PC-9 (cell line): ENCODE measurements at regions not wholly inside any gene's neighbourhood (a gene's known extent, or its start where the extent isn't known, plus 50 kb on each side); places are given as distances from the start of the nearest gene placed in this dataset.
"Not testable (repeated sequence)": the region's sequence is repeated elsewhere in the genome, so short reads cannot be mapped to it uniquely, and the experiment has no call there.

ENCODE experiments used
- BruUV-seq: library from RNA; stranded (reverse); fragments of 400-500 nt; replicated peaks from 2 replicates; lab custom pipeline; 2021; lab: Mats Ljungman, UMichigan
- CTCF ChIA-PET: fragments of 300-600 bp; sonication (Branson Sonifier 250); formaldehyde crosslinking; loops from one replicate; lab custom pipeline; 2022; ENCODE audit warnings: antibody characterized with exemption; lab: Charles Lee
- POLR2A ChIA-PET: fragments of 300-600 bp; sonication (Branson Sonifier 250); formaldehyde crosslinking; loops from one replicate; lab custom pipeline; 2022; ENCODE audit warnings: antibody characterized with exemption; ENCODE audit not compliant: unreplicated experiment; lab: Charles Lee
- DNase-seq, 2 experiments: peaks; one replicate each; pipeline versions ENCODE4 v3.0.0 to v3.0.0-alpha.2; 2015 to 2022; ENCODE audit warnings: mixed read lengths in 1 of 2
- H2AFZ ChIP-seq: fragments of 200-600 bp; sonication (generic); 2 replicates; pipeline ENCODE4 v1.8.1; 2017; ENCODE audit warnings: antibody characterized with exemption
- H3F3A ChIP-seq: fragments of 200-600 bp; sonication (generic); 2 replicates; pipeline ENCODE4 v1.8.1; 2017; ENCODE audit warnings: antibody characterized with exemption, mild to moderate bottlenecking, low read depth; ENCODE audit not compliant: insufficient read depth
- H3K27ac ChIP-seq: fragments of 200-600 bp; sonication (generic); 2 replicates; pipeline ENCODE4 v1.6.1; 2016; ENCODE audit warnings: mixed run types
- H3K27me3 ChIP-seq: fragments of 200-600 bp; sonication (generic); 2 replicates; pipeline ENCODE4 v1.6.1; 2016; ENCODE audit warnings: low read depth, mixed run types; ENCODE audit not compliant: insufficient read depth
- H3K36me3 ChIP-seq: fragments of 200-600 bp; sonication (generic); 2 replicates; pipeline ENCODE4 v1.6.1; 2016; ENCODE audit warnings: low read depth, mixed run types
- H3K4me1 ChIP-seq: fragments of 200-600 bp; sonication (generic); replicated peaks from 2 replicates; pipeline ENCODE4 v1.6.1; 2016; ENCODE audit warnings: mixed run types; ENCODE audit not compliant: insufficient read depth
- H3K4me2 ChIP-seq: fragments of 200-600 bp; sonication (generic); 2 replicates; pipeline ENCODE4 v1.6.1; 2017; ENCODE audit warnings: mixed run types
- H3K4me3 ChIP-seq: fragments of 200-600 bp; sonication (generic); 2 replicates; pipeline ENCODE4 v1.6.1; 2016; ENCODE audit warnings: mixed run types
- H3K79me2 ChIP-seq: fragments of 200-600 bp; sonication (generic); 2 replicates; pipeline ENCODE4 v1.6.1; 2017; ENCODE audit warnings: low read depth, mixed run types
- H3K9me2 ChIP-seq: fragments of 200-600 bp; sonication (generic); 2 replicates; pipeline ENCODE4 v1.8.1; 2017; ENCODE audit warnings: mild to moderate bottlenecking; ENCODE audit not compliant: insufficient read depth
- H3K9me3 ChIP-seq: fragments of 200-600 bp; sonication (generic); 2 replicates; pipeline ENCODE4 v1.8.1; 2016; ENCODE audit warnings: low read depth; ENCODE audit not compliant: insufficient read depth
- H4K20me1 ChIP-seq: fragments of 200-600 bp; sonication (generic); 2 replicates; pipeline ENCODE4 v1.8.1; 2017; ENCODE audit not compliant: insufficient read depth
- CTCF ChIP-seq: fragments of 200-600 bp; sonication (generic); conservative IDR thresholded peaks from 2 replicates; pipeline ENCODE4 v1.6.1; 2017; ENCODE audit warnings: mixed run types, antibody characterized with exemption, mild to moderate bottlenecking, moderate library complexity
- EZH2 ChIP-seq: fragments of 200-600 bp; sonication (generic); IDR thresholded peaks from 2 replicates; pipeline ENCODE4 v1.8.0; 2017; ENCODE audit warnings: antibody characterized with exemption, low read depth
- intact Hi-C: fragments of 100-400 bp; cut with micrococcal nuclease; formaldehyde crosslinking; loops from one replicate; pipeline ENCODE4 v1.10.0; 2022; ENCODE audit not compliant: unreplicated experiment

- TF ChIP-seq EZH2 (no peak), CTCF (peak; percentile 28; the same call in 1 of the 2 replicates)
- ChIA-PET CTCF (no interaction called here), POLR2A (no interaction called here)
- Histone ChIP-seq H2AFZ (no peak overlapping the region), H3K27ac (no peak overlapping the region), H3K4me1 (no peaks in the 10 kb centered on the region), H3K9me2 (no peaks in the 10 kb centered on the region), H3F3A (no peaks in the 10 kb centered on the region), H3K36me3 (no peaks in the 10 kb centered on the region), H4K20me1 (no peaks in the 10 kb centered on the region), H3K4me2 (no peak overlapping the region), H3K4me3 (no peak overlapping the region), H3K27me3 (no peaks in the 10 kb centered on the region; the same call in 1 of the 2 replicates), H3K79me2 (no peaks in the 10 kb centered on the region), H3K9me3 (no peaks in the 10 kb centered on the region)
- no TSS peak for BruUV-seq
- intact Hi-C loops: no loop called here
- DNase-seq: no peak
These were observed 1004.2 kb downstream of the TMEM121 start for GRCh38 chr14:106530423-106531107.

- BruUV-seq, CTCF ChIA-PET, H3F3A ChIP-seq, H3K27ac ChIP-seq, H3K4me1 ChIP-seq, H4K20me1 ChIP-seq, H3K9me3 ChIP-seq, H2AFZ ChIP-seq, POLR2A ChIA-PET, DNase-seq, H3K9me2 ChIP-seq, H3K4me3 ChIP-seq, H3K27me3 ChIP-seq, H3K4me2 ChIP-seq, H3K36me3 ChIP-seq, H3K79me2 ChIP-seq, intact Hi-C loops: not testable (repeated sequence)
These were observed 1011.2 kb downstream of the TMEM121 start for GRCh38 chr14:106537597-106537996.

- ChIA-PET CTCF (no interaction called here), POLR2A (no interaction called here)
- TF ChIP-seq EZH2 (no peak), CTCF (no peak)
- intact Hi-C loops: no loop called here
- no peak for DNase-seq
- Histone ChIP-seq H2AFZ (no peak overlapping the region), H3K36me3 (no peaks in the 10 kb centered on the region), H3K4me3 (no peak overlapping the region), H3K9me3 (no peaks in the 10 kb centered on the region), H4K20me1 (no peaks in the 10 kb centered on the region), H3K4me1 (no peaks in the 10 kb centered on the region), H3K27ac (no peak overlapping the region), H3K27me3 (peaks cover 3% of the 10 kb centered on the region; the same call in 1 of the 2 replicates), H3F3A (no peaks in the 10 kb centered on the region), H3K9me2 (no peaks in the 10 kb centered on the region), H3K79me2 (no peaks in the 10 kb centered on the region), H3K4me2 (no peak overlapping the region)
- no TSS peak for BruUV-seq
These were observed 1011.8 kb downstream of the TMEM121 start for GRCh38 chr14:106538201-106538600.
